HUES6 (cell line): ENCODE measurements at regions not wholly inside any gene's neighbourhood (a gene's known extent, or its start where the extent isn't known, plus 50 kb on each side); places are given as distances from the start of the nearest gene placed in this dataset.
"Not testable (repeated sequence)": the region's sequence is repeated elsewhere in the genome, so short reads cannot be mapped to it uniquely, and the experiment has no call there.

Experiments
- H3K27ac ChIP-seq: 2 replicates; pipeline ENCODE4 v1.7.0; 2013; ENCODE audit warnings: low read depth, mild to moderate bottlenecking, low read length, inconsistent platforms
- H3K27me3 ChIP-seq: 2 replicates; pipeline ENCODE4 v1.6.1; 2013; ENCODE audit warnings: low read length; ENCODE audit not compliant: control insufficient read depth, insufficient read depth
- H3K36me3 ChIP-seq: 2 replicates; pipeline ENCODE4 v1.6.1; 2013; ENCODE audit warnings: low read length; ENCODE audit not compliant: control insufficient read depth, insufficient read depth
- H3K4me1 ChIP-seq: 2 replicates; pipeline ENCODE4 v1.6.1; 2013; ENCODE audit warnings: low read length; ENCODE audit not compliant: control insufficient read depth, insufficient read depth
- H3K4me3 ChIP-seq: 2 replicates; pipeline ENCODE4 v1.5.1; 2013; ENCODE audit warnings: low read depth, low read length
- H3K9ac ChIP-seq: one replicate; pipeline ENCODE4 v1.6.1; 2013; ENCODE audit warnings: mild to moderate bottlenecking, low read length
- H3K9me3 ChIP-seq: 2 replicates; pipeline ENCODE4 v1.6.1; 2013; ENCODE audit warnings: low read depth, low read length; ENCODE audit not compliant: control insufficient read depth, insufficient read depth

GRCh38 chr16:88184053-88184452 is 198.7 kb upstream of the ZNF469 start:
- H3K9ac ChIP-seq, H3K4me1 ChIP-seq, H3K27me3 ChIP-seq: not testable (repeated sequence)

GRCh38 chr16:88184566-88185355 is 198.0 kb upstream of the ZNF469 start:
- peaks cover 17% of the 10 kb centered on the region for H3K9me3 ChIP-seq
- not testable (repeated sequence) for H3K27ac ChIP-seq, H3K9ac ChIP-seq, H3K4me1 ChIP-seq, H3K27me3 ChIP-seq, H3K4me3 ChIP-seq, H3K36me3 ChIP-seq

More at GRCh38 chr16:88184053-88184452, 198.7 kb upstream of the ZNF469 start:
- H3K9me3 ChIP-seq: peaks cover 12% of the 10 kb centered on the region
- H3K27ac ChIP-seq, H3K4me3 ChIP-seq, H3K36me3 ChIP-seq: not testable (repeated sequence)

- H3K4me1 ChIP-seq, H3K36me3 ChIP-seq, H3K27ac ChIP-seq, H3K4me3 ChIP-seq, H3K27me3 ChIP-seq, H3K9ac ChIP-seq: not testable (repeated sequence)
- H3K9me3 ChIP-seq: peaks cover 17% of the 10 kb centered on the region
Measured at GRCh38 chr16:88185406-88185805, 197.4 kb upstream of the ZNF469 start.

- not testable (repeated sequence) for H3K4me1 ChIP-seq, H3K4me3 ChIP-seq, H3K27me3 ChIP-seq, H3K36me3 ChIP-seq, H3K27ac ChIP-seq, H3K9ac ChIP-seq
- H3K9me3 ChIP-seq: peaks cover 17% of the 10 kb centered on the region
Measured at GRCh38 chr16:88185976-88186888, 196.5 kb upstream of the ZNF469 start.

GRCh38 chr16:88186889-88187870 is 195.6 kb upstream of the ZNF469 start:
- H3K9ac ChIP-seq, H3K4me3 ChIP-seq, H3K4me1 ChIP-seq, H3K27ac ChIP-seq, H3K36me3 ChIP-seq, H3K27me3 ChIP-seq: not testable (repeated sequence)
- H3K9me3 ChIP-seq: peaks cover 17% of the 10 kb centered on the region

GRCh38 chr16:88188171-88188895 is 194.4 kb upstream of the ZNF469 start:
- not testable (repeated sequence) for H3K36me3 ChIP-seq, H3K4me1 ChIP-seq, H3K4me3 ChIP-seq, H3K9ac ChIP-seq, H3K27ac ChIP-seq, H3K27me3 ChIP-seq
- H3K9me3 ChIP-seq: peaks cover 22% of the 10 kb centered on the region

GRCh38 chr16:88190592-88191095 is 192.1 kb upstream of the ZNF469 start:
- peaks cover 17% of the 10 kb centered on the region for H3K9me3 ChIP-seq
- H3K4me1 ChIP-seq, H3K27me3 ChIP-seq, H3K27ac ChIP-seq, H3K36me3 ChIP-seq, H3K4me3 ChIP-seq, H3K9ac ChIP-seq: not testable (repeated sequence)

- not testable (repeated sequence) for H3K4me3 ChIP-seq, H3K4me1 ChIP-seq, H3K36me3 ChIP-seq, H3K27ac ChIP-seq, H3K9ac ChIP-seq, H3K27me3 ChIP-seq
- peaks cover 15% of the 10 kb centered on the region for H3K9me3 ChIP-seq
Measured at GRCh38 chr16:88191168-88191567, 191.6 kb upstream of the ZNF469 start.

GRCh38 chr16:88192601-88193000 is 190.2 kb upstream of the ZNF469 start:
- Histone ChIP-seq H3K27me3 (no peaks in the 10 kb centered on the region), H3K4me1 (no peaks in the 10 kb centered on the region), H3K27ac (no peak overlapping the region), H3K9me3 (peaks cover 15% of the 10 kb centered on the region), H3K4me3 (no peak overlapping the region), H3K9ac (no peak overlapping the region), H3K36me3 (no peaks in the 10 kb centered on the region)

- H3K9me3 ChIP-seq: peaks cover 12% of the 10 kb centered on the region
- not testable (repeated sequence) for H3K27me3 ChIP-seq, H3K4me3 ChIP-seq, H3K27ac ChIP-seq, H3K36me3 ChIP-seq, H3K4me1 ChIP-seq, H3K9ac ChIP-seq
Measured at GRCh38 chr16:88193706-88194396, 188.9 kb upstream of the ZNF469 start.
